Osteocyte (in vitro differentiated cells): ENCODE measurements at regions not wholly inside any gene's neighbourhood (a gene's known extent, or its start where the extent isn't known, plus 50 kb on each side); places are given as distances from the start of the nearest gene placed in this dataset.

Source experiments
- DNase-seq: peaks from one replicate; pipeline ENCODE4 v3.0.0; 2021; ENCODE audit warnings: mixed read lengths; ENCODE audit not compliant: unreplicated experiment; ENCODE audit errors: extremely low spot score
- H3K27ac Mint-ChIP-seq: one replicate; pipeline ENCODE4 v1.8.0; 2021; ENCODE audit warnings: mild to moderate bottlenecking, mixed read lengths; ENCODE audit not compliant: unreplicated experiment
- H3K27me3 Mint-ChIP-seq: one replicate; pipeline ENCODE4 v1.8.0; 2021; ENCODE audit warnings: mixed read lengths; ENCODE audit not compliant: unreplicated experiment
- H3K36me3 Mint-ChIP-seq: one replicate; pipeline ENCODE4 v1.8.0; 2021; ENCODE audit warnings: mixed read lengths; ENCODE audit not compliant: unreplicated experiment
- H3K4me1 Mint-ChIP-seq: one replicate; pipeline ENCODE4 v1.8.0; 2021; ENCODE audit warnings: mixed read lengths; ENCODE audit not compliant: unreplicated experiment
- H3K4me3 Mint-ChIP-seq: one replicate; pipeline ENCODE4 v1.8.0; 2021; ENCODE audit warnings: mild to moderate bottlenecking, moderate library complexity, mixed read lengths; ENCODE audit not compliant: unreplicated experiment
- H3K9me3 Mint-ChIP-seq: one replicate; pipeline ENCODE4 v1.8.0; 2021; ENCODE audit warnings: mixed read lengths; ENCODE audit not compliant: unreplicated experiment
- CTCF ChIP-seq: fragments of 200-600 bp; sonication (generic); IDR thresholded peaks from 2 replicates; pipeline ENCODE4 v1.5.0; 2021; ENCODE audit warnings: antibody characterized with exemption, mild to moderate bottlenecking, moderate library complexity

GRCh38 chr12:80045594-80045993 is 53.7 kb upstream of the OTOGL start:
- Mint-ChIP-seq H3K27me3 (no peaks in the 10 kb centered on the region), H3K4me3 (no peak overlapping the region), H3K36me3 (no peaks in the 10 kb centered on the region), H3K27ac (no peak overlapping the region), H3K9me3 (peaks cover 7% of the 10 kb centered on the region), H3K4me1 (peaks cover 16% of the 10 kb centered on the region)
- TF ChIP-seq CTCF = no peak
- no peak for DNase-seq

- Mint-ChIP-seq H3K27ac (no peak overlapping the region), H3K27me3 (no peaks in the 10 kb centered on the region), H3K9me3 (no peaks in the 10 kb centered on the region), H3K4me1 (peaks cover 16% of the 10 kb centered on the region), H3K36me3 (no peaks in the 10 kb centered on the region), H3K4me3 (no peak overlapping the region)
- DNase-seq = no peak
- TF ChIP-seq CTCF = no peak
These were observed 54.7 kb upstream of the OTOGL start for GRCh38 chr12:80044694-80045046.

- Mint-ChIP-seq H3K27ac (no peak overlapping the region), H3K27me3 (no peaks in the 10 kb centered on the region), H3K4me3 (no peak overlapping the region), H3K9me3 (no peaks in the 10 kb centered on the region), H3K36me3 (no peaks in the 10 kb centered on the region), H3K4me1 (peaks cover 16% of the 10 kb centered on the region)
- DNase-seq = no peak
- TF ChIP-seq CTCF = no peak
These were observed 57.6 kb upstream of the OTOGL start for GRCh38 chr12:80041692-80042091.

- H3K36me3 Mint-ChIP-seq = no peaks in the 10 kb centered on the region
- H3K27ac Mint-ChIP-seq = no peak overlapping the region
- H3K9me3 Mint-ChIP-seq = no peaks in the 10 kb centered on the region
- no peak for DNase-seq
- TF ChIP-seq CTCF = no peak
- H3K27me3 Mint-ChIP-seq = no peaks in the 10 kb centered on the region
- peaks cover 16% of the 10 kb centered on the region for H3K4me1 Mint-ChIP-seq
- no peak overlapping the region for H3K4me3 Mint-ChIP-seq
These were observed 58.3 kb upstream of the OTOGL start for GRCh38 chr12:80041071-80041470.

GRCh38 chr12:80040075-80040738 is 59.1 kb upstream of the OTOGL start:
- Mint-ChIP-seq H3K27ac (no peak overlapping the region), H3K9me3 (no peaks in the 10 kb centered on the region), H3K4me3 (no peak overlapping the region), H3K27me3 (no peaks in the 10 kb centered on the region), H3K36me3 (no peaks in the 10 kb centered on the region), H3K4me1 (peaks cover 15% of the 10 kb centered on the region)
- no peak for TF ChIP-seq CTCF
- DNase-seq = no peak
